Inferior parietal cortex (tissue), 1 donor: ENCODE measurements at regions not wholly inside any gene's neighbourhood (a gene's known extent, or its start where the extent isn't known, plus 50 kb on each side); places are given as distances from the start of the nearest gene placed in this dataset.

Experiments
- DNase-seq: peaks from one replicate; pipeline ENCODE4 v3.0.0-alpha.2; 2016; ENCODE audit errors: extremely low spot score

- DNase-seq = no peak
Measured at GRCh38 chr18:40882468-40882867, 1072.6 kb upstream of the PIK3C3 start.

- no peak for DNase-seq
Measured at GRCh38 chr18:40878371-40878770, 1076.7 kb upstream of the PIK3C3 start.

GRCh38 chr18:40877096-40877495 is 1077.9 kb upstream of the PIK3C3 start:
- no peak for DNase-seq

GRCh38 chr18:40875101-40875615 is 1079.9 kb upstream of the PIK3C3 start:
- no peak for DNase-seq

GRCh38 chr18:40874233-40874632 is 1080.8 kb upstream of the PIK3C3 start:
- no peak for DNase-seq

GRCh38 chr18:40868110-40868858 is 1086.8 kb upstream of the PIK3C3 start:
- DNase-seq = no peak

- DNase-seq = no peak
Measured at GRCh38 chr18:40867459-40867858, 1087.6 kb upstream of the PIK3C3 start.

- DNase-seq = no peak
Measured at GRCh38 chr18:40866968-40867367, 1088.1 kb upstream of the PIK3C3 start.

- no peak for DNase-seq
Measured at GRCh38 chr18:40866013-40866645, 1088.9 kb upstream of the PIK3C3 start.

- DNase-seq = no peak
Measured at GRCh38 chr18:40864846-40865245, 1090.2 kb upstream of the PIK3C3 start.

GRCh38 chr18:40863801-40864200 is 1091.2 kb upstream of the PIK3C3 start:
- no peak for DNase-seq

GRCh38 chr18:40860189-40860588 is 1094.8 kb upstream of the PIK3C3 start:
- DNase-seq = no peak

GRCh38 chr18:40855661-40856060 is 1099.4 kb upstream of the PIK3C3 start:
- DNase-seq = no peak

GRCh38 chr18:40852406-40852805 is 1102.6 kb upstream of the PIK3C3 start:
- no peak for DNase-seq

- DNase-seq = no peak
Measured at GRCh38 chr18:40851014-40851429, 1104.0 kb upstream of the PIK3C3 start.

- DNase-seq = no peak
Measured at GRCh38 chr18:40849886-40850285, 1105.1 kb upstream of the PIK3C3 start.

- DNase-seq = no peak
Measured at GRCh38 chr18:40841467-40841866, 1113.6 kb upstream of the PIK3C3 start.

- DNase-seq = no peak
Measured at GRCh38 chr18:40841063-40841462, 1114.0 kb upstream of the PIK3C3 start.

GRCh38 chr18:40832362-40832761 is 1122.7 kb upstream of the PIK3C3 start:
- no peak for DNase-seq

- DNase-seq = no peak
Measured at GRCh38 chr18:40824291-40824690, 1130.7 kb upstream of the PIK3C3 start.

- no peak for DNase-seq
Measured at GRCh38 chr18:40821596-40822243, 1133.3 kb upstream of the PIK3C3 start.

GRCh38 chr18:40812981-40813515 is 1142.0 kb upstream of the PIK3C3 start:
- peak; percentile 5 for DNase-seq
